CD4-positive, alpha-beta T cell treated with Interleukin-10 for 1 hour (primary cell): ENCODE measurements at regions not wholly inside any gene's neighbourhood (a gene's known extent, or its start where the extent isn't known, plus 50 kb on each side); places are given as distances from the start of the nearest gene placed in this dataset.

Source experiments
- DNase-seq: peaks from one replicate; pipeline ENCODE4 v3.0.0-alpha.2; 2020

- DNase-seq: no peak
Measured at GRCh38 chr15:77860071-77860691, 217.3 kb downstream of the TBC1D2B start.

- DNase-seq: no peak
Measured at GRCh38 chr15:77859491-77860060, 217.9 kb downstream of the TBC1D2B start.

GRCh38 chr15:77858792-77859490 is 218.6 kb downstream of the TBC1D2B start:
- no peak for DNase-seq

- no peak for DNase-seq
Measured at GRCh38 chr15:77857419-77857818, 220.1 kb downstream of the TBC1D2B start.

- no peak for DNase-seq
Measured at GRCh38 chr15:77856705-77857346, 220.7 kb downstream of the TBC1D2B start.

GRCh38 chr15:77855871-77856270 is 221.6 kb downstream of the TBC1D2B start:
- no peak for DNase-seq

- DNase-seq: no peak
Measured at GRCh38 chr15:77854980-77855379, 222.3 kb upstream of the LINGO1 start.

- no peak for DNase-seq
Measured at GRCh38 chr15:77853910-77854309, 221.2 kb upstream of the LINGO1 start.

GRCh38 chr15:77853008-77853328 is 220.3 kb upstream of the LINGO1 start:
- no peak for DNase-seq

- no peak for DNase-seq
Measured at GRCh38 chr15:77852241-77853007, 219.7 kb upstream of the LINGO1 start.

GRCh38 chr15:77851691-77852090 is 219.0 kb upstream of the LINGO1 start:
- no peak for DNase-seq

- no peak for DNase-seq
Measured at GRCh38 chr15:77851086-77851485, 218.4 kb upstream of the LINGO1 start.

- no peak for DNase-seq
Measured at GRCh38 chr15:77846986-77847385, 214.3 kb upstream of the LINGO1 start.

GRCh38 chr15:77846360-77846759 is 213.6 kb upstream of the LINGO1 start:
- DNase-seq: no peak

GRCh38 chr15:77844798-77845446 is 212.2 kb upstream of the LINGO1 start:
- DNase-seq: no peak

GRCh38 chr15:77843546-77843945 is 210.8 kb upstream of the LINGO1 start:
- DNase-seq: no peak

- no peak for DNase-seq
Measured at GRCh38 chr15:77840991-77841775, 208.5 kb upstream of the LINGO1 start.

- no peak for DNase-seq
Measured at GRCh38 chr15:77839970-77840905, 207.5 kb upstream of the LINGO1 start.

GRCh38 chr15:77839456-77839855 is 206.7 kb upstream of the LINGO1 start:
- DNase-seq: no peak

GRCh38 chr15:77838595-77838994 is 205.9 kb upstream of the LINGO1 start:
- no peak for DNase-seq

- DNase-seq: no peak
Measured at GRCh38 chr15:77838061-77838460, 205.3 kb upstream of the LINGO1 start.
